Panc1 (cell line): ENCODE measurements at regions not wholly inside any gene's neighbourhood (a gene's known extent, or its start where the extent isn't known, plus 50 kb on each side); places are given as distances from the start of the nearest gene placed in this dataset.

Experiments used
- ATAC-seq: fragments of 200-7000 bp; cut with Tn5 transposase; 2 replicates; pipeline ENCODE4 v1.9.1; 2020; ENCODE audit warnings: mild to moderate bottlenecking, moderate library complexity
- BruUV-seq: library from RNA; stranded (reverse); fragments of 400-500 nt; replicated peaks from 2 replicates; lab custom pipeline; 2021; lab: Mats Ljungman, UMichigan
- CTCF ChIA-PET: fragments of 300-600 bp; sonication (Branson Sonifier 250); formaldehyde crosslinking; loops from one replicate; lab custom pipeline; 2022; ENCODE audit warnings: antibody characterized with exemption; lab: Charles Lee
- POLR2A ChIA-PET: fragments of 300-600 bp; sonication (Branson Sonifier 250); formaldehyde crosslinking; loops from one replicate; lab custom pipeline; 2022; ENCODE audit warnings: antibody characterized with exemption; lab: Charles Lee
- DNase-seq: peaks from one replicate; pipeline ENCODE4 v3.0.0-alpha.2; 2010; ENCODE audit warnings: low read depth, low spot score
- H3K27ac ChIP-seq: 2 replicates; pipeline ENCODE4 v1.5.1; 2011; ENCODE audit warnings: mild to moderate bottlenecking, low read length, inconsistent platforms
- H3K27me3 ChIP-seq: fragments of 200-500 bp; sonication (Bioruptor generic); 2 replicates; pipeline ENCODE4 v1.6.0; 2014; ENCODE audit warnings: low read length, inconsistent platforms; ENCODE audit not compliant: control insufficient read depth, insufficient read depth
- H3K36me3 ChIP-seq: fragments of 200-500 bp; sonication (Bioruptor generic); 2 replicates; pipeline ENCODE4 v1.5.1; 2014; ENCODE audit warnings: inconsistent platforms, mild to moderate bottlenecking, low read length, moderate library complexity; ENCODE audit not compliant: control insufficient read depth, insufficient read depth
- H3K4me1 ChIP-seq: 2 replicates; pipeline ENCODE4 v1.5.1; 2011; ENCODE audit warnings: inconsistent platforms, mild to moderate bottlenecking, low read length, moderate library complexity; ENCODE audit not compliant: control insufficient read depth, insufficient read depth
- H3K4me3 ChIP-seq, 2 experiments: 2 replicates each; pipeline ENCODE4 v1.5.1; 2011 to 2012; ENCODE audit warnings: low read depth in 2 of 2, low read length in 2 of 2, mild to moderate bottlenecking in 2 of 2, inconsistent platforms in 1 of 2, moderate library complexity in 1 of 2
- H3K9me3 ChIP-seq: fragments of 200-500 bp; sonication (Bioruptor generic); 2 replicates; pipeline ENCODE4 v1.5.1; 2014; ENCODE audit warnings: low read depth, mild to moderate bottlenecking, inconsistent platforms, low read length, moderate library complexity; ENCODE audit not compliant: control insufficient read depth, insufficient read depth
- CTCF ChIP-seq: fragments of 450-650 bp; IDR thresholded peaks from 2 replicates; pipeline ENCODE4 v1.5.1; 2017; ENCODE audit warnings: mild to moderate bottlenecking
- POLR2AphosphoS5 ChIP-seq: IDR thresholded peaks from 2 replicates; pipeline ENCODE4 v1.6.1; 2012; ENCODE audit warnings: mild to moderate bottlenecking, low read depth, low read length, moderate library complexity
- SIN3A ChIP-seq: IDR thresholded peaks from 2 replicates; pipeline ENCODE4 v1.6.1; 2012; ENCODE audit warnings: low read depth, mild to moderate bottlenecking, low read length, moderate library complexity, borderline replicate concordance; ENCODE audit not compliant: insufficient read depth
- TCF7L2 ChIP-seq: IDR thresholded peaks from 2 replicates; pipeline ENCODE4 v1.6.1; 2011; ENCODE audit warnings: mild to moderate bottlenecking, low read depth, low read length, inconsistent platforms
- in situ Hi-C: cut with HindIII; loops from 2 replicates; pipeline ENCODE4 v1.10.0; 2016; ENCODE audit warnings: low sequenced_read_pairs, low pct_unique_long_range_greater_than_20kb
- intact Hi-C: fragments of 100-400 bp; cut with micrococcal nuclease; formaldehyde crosslinking; loops from one replicate; pipeline ENCODE4 v1.10.0; 2022; ENCODE audit not compliant: unreplicated experiment
- TF ChIP-seq, protein P1 (sequence below), 2 experiments: IDR thresholded peaks; 2 replicates each; pipeline ENCODE4 v1.6.1; 2011 to 2012; ENCODE audit warnings: low read depth in 2 of 2, control low read depth in 1 of 2, low read length in 1 of 2, mild to moderate bottlenecking in 1 of 2, moderate library complexity in 1 of 2; ENCODE audit not compliant: insufficient read depth in 1 of 2

DNA sequence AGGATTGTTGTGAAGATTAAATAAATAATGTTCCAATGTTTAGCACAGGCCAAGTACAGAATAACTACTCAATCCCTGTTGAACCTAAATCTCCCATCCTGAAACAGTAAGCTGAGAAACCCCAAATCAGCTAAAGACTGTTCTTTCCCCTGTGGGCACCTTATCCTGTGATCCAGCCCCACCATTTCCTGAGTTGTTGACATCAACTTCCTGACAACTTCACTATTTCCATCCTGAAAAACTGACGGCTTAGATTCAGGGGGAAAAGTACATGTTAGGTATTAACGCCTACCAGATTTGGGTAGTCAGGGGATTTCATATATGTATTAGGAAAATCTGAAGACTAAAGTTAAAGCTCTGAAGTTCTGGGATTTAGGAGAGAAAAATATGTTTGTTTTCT, 51.7 kb upstream of the PALMD start:
- H3K36me3 ChIP-seq = no peaks in the 10 kb centered on the region
- H3K4me1 ChIP-seq = no peaks in the 10 kb centered on the region
- no peaks in the 10 kb centered on the region for H3K27me3 ChIP-seq
- ChIA-PET CTCF (no interaction called here), POLR2A (no interaction called here)
- H3K27ac ChIP-seq = no peak overlapping the region
- no TSS peak for BruUV-seq
- in situ Hi-C loops (no loop called here), intact Hi-C loops (no loop called here)
- DNase-seq = no peak
- TF ChIP-seq POLR2AphosphoS5 (no peak), SIN3A (no peak), TCF7L2 (no peak)
- TF ChIP-seq, protein P1, sequence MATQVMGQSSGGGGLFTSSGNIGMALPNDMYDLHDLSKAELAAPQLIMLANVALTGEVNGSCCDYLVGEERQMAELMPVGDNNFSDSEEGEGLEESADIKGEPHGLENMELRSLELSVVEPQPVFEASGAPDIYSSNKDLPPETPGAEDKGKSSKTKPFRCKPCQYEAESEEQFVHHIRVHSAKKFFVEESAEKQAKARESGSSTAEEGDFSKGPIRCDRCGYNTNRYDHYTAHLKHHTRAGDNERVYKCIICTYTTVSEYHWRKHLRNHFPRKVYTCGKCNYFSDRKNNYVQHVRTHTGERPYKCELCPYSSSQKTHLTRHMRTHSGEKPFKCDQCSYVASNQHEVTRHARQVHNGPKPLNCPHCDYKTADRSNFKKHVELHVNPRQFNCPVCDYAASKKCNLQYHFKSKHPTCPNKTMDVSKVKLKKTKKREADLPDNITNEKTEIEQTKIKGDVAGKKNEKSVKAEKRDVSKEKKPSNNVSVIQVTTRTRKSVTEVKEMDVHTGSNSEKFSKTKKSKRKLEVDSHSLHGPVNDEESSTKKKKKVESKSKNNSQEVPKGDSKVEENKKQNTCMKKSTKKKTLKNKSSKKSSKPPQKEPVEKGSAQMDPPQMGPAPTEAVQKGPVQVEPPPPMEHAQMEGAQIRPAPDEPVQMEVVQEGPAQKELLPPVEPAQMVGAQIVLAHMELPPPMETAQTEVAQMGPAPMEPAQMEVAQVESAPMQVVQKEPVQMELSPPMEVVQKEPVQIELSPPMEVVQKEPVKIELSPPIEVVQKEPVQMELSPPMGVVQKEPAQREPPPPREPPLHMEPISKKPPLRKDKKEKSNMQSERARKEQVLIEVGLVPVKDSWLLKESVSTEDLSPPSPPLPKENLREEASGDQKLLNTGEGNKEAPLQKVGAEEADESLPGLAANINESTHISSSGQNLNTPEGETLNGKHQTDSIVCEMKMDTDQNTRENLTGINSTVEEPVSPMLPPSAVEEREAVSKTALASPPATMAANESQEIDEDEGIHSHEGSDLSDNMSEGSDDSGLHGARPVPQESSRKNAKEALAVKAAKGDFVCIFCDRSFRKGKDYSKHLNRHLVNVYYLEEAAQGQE (IDR thresholded peaks at IDR 0.05; ENCODE audit: insufficient read depth in 1 of 2, low read depth in 2 of 2, low read length in 1 of 2) = no peak
- no peaks in the 10 kb centered on the region for H3K9me3 ChIP-seq
- no peak overlapping the region for H3K4me3 ChIP-seq
- ATAC-seq = no peak

GRCh38 chr1:99595041-99595440, 50.9 kb upstream of the PALMD start:
- ATAC-seq (no peak), DNase-seq (no peak)
- BruUV-seq = no TSS peak
- no peak overlapping the region for H3K4me3 ChIP-seq
- intact Hi-C loops = no loop called here
- TF ChIP-seq POLR2AphosphoS5 (no peak), SIN3A (no peak), TCF7L2 (no peak), CTCF (no peak)
- TF ChIP-seq, protein P1 (IDR thresholded peaks at IDR 0.05; ENCODE audit: insufficient read depth in 1 of 2, low read depth in 2 of 2, low read length in 1 of 2) = no peak
- in situ Hi-C loops = no loop called here
- H3K27me3 ChIP-seq = no peaks in the 10 kb centered on the region
- H3K4me1 ChIP-seq = no peaks in the 10 kb centered on the region
- CTCF ChIA-PET = no interaction called here
- no peaks in the 10 kb centered on the region for H3K36me3 ChIP-seq
- POLR2A ChIA-PET = no interaction called here
- no peaks in the 10 kb centered on the region for H3K9me3 ChIP-seq
- H3K27ac ChIP-seq = no peak overlapping the region
